Endothelial cell of umbilical vein (primary cell): ENCODE measurements at regions not wholly inside any gene's neighbourhood (a gene's known extent, or its start where the extent isn't known, plus 50 kb on each side); places are given as distances from the start of the nearest gene placed in this dataset.

Source experiments
- BruUV-seq: library from RNA; stranded (reverse); fragments of 400-500 nt; replicated peaks from 2 replicates; lab custom pipeline; 2021; lab: Mats Ljungman, UMichigan
- CTCF ChIA-PET: fragments of 300-600, 350-600 bp; sonication (Branson Sonifier 250); formaldehyde crosslinking; loops from one replicate; lab custom pipeline; 2021; ENCODE audit warnings: antibody characterized with exemption, inconsistent platforms; lab: Charles Lee
- POLR2A ChIA-PET: fragments of 300-600, 350-600 bp; sonication (Branson Sonifier 250); formaldehyde crosslinking; loops from one replicate; lab custom pipeline; 2021; ENCODE audit warnings: antibody characterized with exemption, inconsistent platforms; lab: Charles Lee
- DNase-seq: peaks from one replicate; pipeline ENCODE4 v3.0.0-alpha.2; 2011; ENCODE audit warnings: low read depth, low spot score
- FAIRE-seq: peaks from 2 replicates; lab custom pipeline; 2011; peaks lifted over from hg19 to GRCh38; lab: Jason Lieb, UNC
- H2AFZ ChIP-seq: 2 replicates; pipeline ENCODE4 v1.6.0; 2012; ENCODE audit warnings: low read depth, low read length, control low read depth, inconsistent platforms
- H3K27ac ChIP-seq: 2 replicates; pipeline ENCODE4 v1.5.1; 2011; ENCODE audit warnings: low read depth, mild to moderate bottlenecking, control low read depth, low read length, moderate library complexity; ENCODE audit not compliant: insufficient read depth
- H3K27me3 ChIP-seq, 2 experiments: 2 replicates each; pipeline versions ENCODE4 v1.6.0 to v1.6.1; 2011; ENCODE audit warnings: low read length in 2 of 2, mixed read lengths in 1 of 2; ENCODE audit not compliant: control insufficient read depth in 2 of 2, insufficient read depth in 2 of 2
- H3K36me3 ChIP-seq, 2 experiments: 2 replicates in 1 of 2; 3 replicates in 1 of 2; pipeline ENCODE4 v1.5.1; 2011; ENCODE audit warnings: low read length in 2 of 2, mild to moderate bottlenecking in 1 of 2, moderate library complexity in 1 of 2; ENCODE audit not compliant: control insufficient read depth in 2 of 2, insufficient read depth in 2 of 2; ENCODE audit errors: extremely low read depth in 1 of 2
- H3K4me1 ChIP-seq: 3 replicates; pipeline ENCODE4 v1.5.1; 2011; ENCODE audit warnings: mild to moderate bottlenecking, low read length; ENCODE audit not compliant: control insufficient read depth, insufficient read depth; ENCODE audit errors: extremely low read depth
- H3K4me2 ChIP-seq: 2 replicates; pipeline ENCODE4 v1.6.1; 2011; ENCODE audit warnings: low read length, control low read depth, mixed read lengths; ENCODE audit not compliant: insufficient read depth
- H3K4me3 ChIP-seq, 3 experiments: fragments of 200-600 bp in 1 of 3; sonication (generic), shearing (Covaris generic) in 1 of 3; replicated peaks in 1 of 3; 2 replicates each; pipeline ENCODE4 v1.5.1; 2011 to 2016; ENCODE audit warnings: control low read depth in 3 of 3, low read length in 3 of 3, mild to moderate bottlenecking in 2 of 3, inconsistent platforms in 1 of 3, low read depth in 1 of 3, moderate library complexity in 1 of 3; ENCODE audit not compliant: insufficient read depth in 1 of 3
- H3K79me2 ChIP-seq: 2 replicates; pipeline ENCODE4 v1.6.0; 2012; ENCODE audit warnings: low read length, inconsistent platforms; ENCODE audit not compliant: control insufficient read depth, insufficient read depth
- H3K9ac ChIP-seq: replicated peaks from 2 replicates; pipeline ENCODE3; 2011; ENCODE audit warnings: low read length, control low read depth; ENCODE audit not compliant: insufficient read depth; ENCODE audit errors: extremely low read depth
- H3K9me1 ChIP-seq: replicated peaks from 3 replicates; pipeline ENCODE4 v1.6.0; 2011; ENCODE audit warnings: mild to moderate bottlenecking, low read length; ENCODE audit not compliant: control insufficient read depth, insufficient read depth; ENCODE audit errors: extremely low read depth
- H3K9me3 ChIP-seq: replicated peaks from 2 replicates; pipeline ENCODE4 v1.5.1; 2012; ENCODE audit warnings: low read length, inconsistent platforms; ENCODE audit not compliant: control insufficient read depth, insufficient read depth
- H4K20me1 ChIP-seq: replicated peaks from 2 replicates; pipeline ENCODE3; 2011; ENCODE audit warnings: mild to moderate bottlenecking, low read length; ENCODE audit not compliant: control insufficient read depth, insufficient read depth; ENCODE audit errors: extremely low read depth
- CTCF ChIP-seq, 2 donors: IDR thresholded peaks; 1 replicate in 1 of 2; 2 replicates in 1 of 2; pipeline ENCODE4 v1.5.1; 2011; ENCODE audit warnings: low read length in 2 of 2, mild to moderate bottlenecking in 2 of 2, moderate library complexity in 2 of 2, control low read depth in 1 of 2, inconsistent platforms in 1 of 2, low read depth in 1 of 2; ENCODE audit not compliant: insufficient read depth in 1 of 2; ENCODE audit errors: extremely low read depth in 1 of 2
- EZH2 ChIP-seq: IDR thresholded peaks from 2 replicates; pipeline ENCODE4 v1.6.1; 2012; ENCODE audit warnings: borderline replicate concordance, low read depth, mild to moderate bottlenecking, moderate library complexity, low read length, inconsistent platforms; ENCODE audit not compliant: severe bottlenecking
- FOS ChIP-seq: IDR thresholded peaks from 2 replicates; pipeline ENCODE4 v1.6.1; 2011; ENCODE audit warnings: mild to moderate bottlenecking, low read length, moderate library complexity, borderline replicate concordance; ENCODE audit not compliant: insufficient read depth
- GATA2 ChIP-seq: IDR thresholded peaks from 2 replicates; pipeline ENCODE4 v1.7.0; 2011; ENCODE audit warnings: low read depth, mild to moderate bottlenecking, moderate library complexity, mixed read lengths, low read length; ENCODE audit not compliant: insufficient read length, insufficient read depth
- JUN ChIP-seq: IDR thresholded peaks from 2 replicates; pipeline ENCODE4 v1.6.1; 2011; ENCODE audit warnings: borderline replicate concordance, low read depth; ENCODE audit not compliant: insufficient read length, insufficient read depth
- MAX ChIP-seq: IDR thresholded peaks from 2 replicates; pipeline ENCODE4 v1.6.1; 2011; ENCODE audit not compliant: insufficient read depth, insufficient read length
- MYC ChIP-seq: IDR thresholded peaks from one replicate; pipeline ENCODE4 v1.6.1; 2011; ENCODE audit warnings: mild to moderate bottlenecking, low read depth, low read length
- POLR2A ChIP-seq: IDR thresholded peaks from 2 replicates; pipeline ENCODE4 v1.6.1; 2012; ENCODE audit warnings: low read depth, mild to moderate bottlenecking, control low read depth, low read length
- POLR2AphosphoS5 ChIP-seq: IDR thresholded peaks from 2 replicates; pipeline ENCODE4 v1.6.1; 2012; ENCODE audit warnings: low read depth, mild to moderate bottlenecking, control low read depth, low read length, moderate library complexity; ENCODE audit not compliant: insufficient read depth
- dilution Hi-C: fragments of 300-500 bp; cut with MboI; formaldehyde crosslinking; loops from one replicate; pipeline ENCODE4 v1.15.0; 2019; ENCODE audit warnings: low sequenced_read_pairs; ENCODE audit not compliant: extremely low pct_ligation_motif_present
- intact Hi-C: fragments of 100-400 bp; cut with micrococcal nuclease; formaldehyde crosslinking; loops from one replicate; pipeline ENCODE4 v1.10.0; 2022

GRCh38 chr4:110415041-110415440, 60.9 kb upstream of the ENPEP start:
- H3K27me3 ChIP-seq: no peaks in the 10 kb centered on the region
- no peaks in the 10 kb centered on the region for H3K9me3 ChIP-seq
- no peaks in the 10 kb centered on the region for H4K20me1 ChIP-seq
- no TSS peak for BruUV-seq
- no peak overlapping the region for H3K9ac ChIP-seq
- no peak overlapping the region for H3K27ac ChIP-seq
- FAIRE-seq: no peak
- dilution Hi-C loops (no loop called here), intact Hi-C loops (no loop called here)
- H3K9me1 ChIP-seq: no peaks in the 10 kb centered on the region
- CTCF ChIA-PET: no interaction called here
- no peaks in the 10 kb centered on the region for H3K36me3 ChIP-seq
- H3K4me3 ChIP-seq: no peak overlapping the region
- no peaks in the 10 kb centered on the region for H3K79me2 ChIP-seq
- DNase-seq: no peak
- no peaks in the 10 kb centered on the region for H3K4me1 ChIP-seq
- H2AFZ ChIP-seq: no peak overlapping the region
- no peak overlapping the region for H3K4me2 ChIP-seq
- TF ChIP-seq JUN: no peak
- TF ChIP-seq POLR2A: no peak
- TF ChIP-seq CTCF (IDR thresholded peaks at IDR 0.05; ENCODE audit: extremely low read depth in 1 of 2, insufficient read depth in 1 of 2, low read depth in 1 of 2, low read length in 2 of 2): no peak
- no peak for TF ChIP-seq GATA2
- TF ChIP-seq MYC: no peak
- TF ChIP-seq POLR2AphosphoS5: no peak
- no peak for TF ChIP-seq EZH2
- no peak for TF ChIP-seq FOS
- TF ChIP-seq MAX: no peak
- POLR2A ChIA-PET: no interaction called here
